ENCODE measurements at regions not wholly inside any gene's neighbourhood (a gene's known extent, or its start where the extent isn't known, plus 50 kb on each side); places are given as distances from the start of the nearest gene placed in this dataset.

GRCh38 chr16:55051571-55052347 lies 121.1 kb downstream of the IRX5 start:
- TF ChIP-seq CTCF (IDR thresholded peaks at IDR 0.05; ENCODE audit: poor library complexity) (no peak), EZH2 (IDR thresholded peaks at IDR 0.05; ENCODE audit: borderline replicate concordance) (no peak), EZH2phosphoT487 (IDR thresholded peaks at IDR 0.05; ENCODE audit: low read depth, severe bottlenecking, unreplicated experiment) (no peak)
